Activated effector memory CD4-positive, alpha-beta T cell treated with anti-CD3 and anti-CD28 coated beads, Interleukin-2, amount 50 U/mL, for 16 hours (primary cell): ENCODE measurements at regions not wholly inside any gene's neighbourhood (a gene's known extent, or its start where the extent isn't known, plus 50 kb on each side); places are given as distances from the start of the nearest gene placed in this dataset.

Experiments
- DNase-seq: peaks from one replicate; pipeline ENCODE4 v3.0.0-alpha.2; 2020

GRCh38 chr2:196362973-196363549, 191.7 kb upstream of the STK17B start:
- DNase-seq: no peak

DNA sequence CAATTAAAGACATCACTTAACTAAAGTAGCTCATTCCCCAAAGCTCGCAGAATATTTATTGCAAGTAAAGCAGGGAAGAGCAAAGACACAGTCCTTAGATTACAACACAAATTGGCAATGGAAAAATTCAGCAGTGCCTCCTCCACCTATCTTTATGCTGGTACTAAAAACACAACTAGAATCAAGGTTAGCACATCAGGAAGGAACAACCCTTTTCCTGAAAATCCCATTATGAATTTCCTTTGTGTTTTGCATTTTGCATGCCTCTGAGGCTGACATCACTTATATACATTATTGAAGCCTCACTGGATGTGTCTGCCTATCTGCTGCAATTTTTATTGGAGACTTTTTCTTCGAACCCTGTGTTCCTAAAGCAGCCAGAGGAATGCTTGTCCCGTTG, 193.8 kb upstream of the STK17B start:
- no peak for DNase-seq

- no peak for DNase-seq
These were observed 194.5 kb upstream of the STK17B start for GRCh38 chr2:196365923-196366322.

DNA sequence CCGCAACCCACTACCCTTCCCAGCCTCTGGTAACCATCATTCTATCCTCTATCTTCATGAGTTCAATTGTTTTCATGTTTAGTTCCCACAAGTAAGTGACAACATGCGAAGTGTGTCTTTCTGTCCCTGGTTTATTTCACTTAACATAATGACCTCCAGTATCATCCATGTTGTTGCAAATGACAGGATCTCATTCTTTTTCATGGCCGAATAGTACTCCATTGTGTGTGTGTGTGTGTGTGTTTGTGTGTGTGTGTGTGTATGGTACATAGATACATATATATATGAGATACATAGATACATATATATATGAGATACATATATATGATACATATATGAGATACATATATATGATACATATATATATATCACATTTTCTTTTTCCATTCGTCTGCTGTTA, 196.3 kb upstream of the STK17B start:
- DNase-seq: no peak

GRCh38 chr2:196368546-196369225, 197.3 kb upstream of the STK17B start:
- DNase-seq: no peak

GRCh38 chr2:196369967-196370366, 198.6 kb upstream of the STK17B start:
- DNase-seq: no peak

- DNase-seq: no peak
These were observed 199.0 kb upstream of the STK17B start for GRCh38 chr2:196370381-196370780.

DNA sequence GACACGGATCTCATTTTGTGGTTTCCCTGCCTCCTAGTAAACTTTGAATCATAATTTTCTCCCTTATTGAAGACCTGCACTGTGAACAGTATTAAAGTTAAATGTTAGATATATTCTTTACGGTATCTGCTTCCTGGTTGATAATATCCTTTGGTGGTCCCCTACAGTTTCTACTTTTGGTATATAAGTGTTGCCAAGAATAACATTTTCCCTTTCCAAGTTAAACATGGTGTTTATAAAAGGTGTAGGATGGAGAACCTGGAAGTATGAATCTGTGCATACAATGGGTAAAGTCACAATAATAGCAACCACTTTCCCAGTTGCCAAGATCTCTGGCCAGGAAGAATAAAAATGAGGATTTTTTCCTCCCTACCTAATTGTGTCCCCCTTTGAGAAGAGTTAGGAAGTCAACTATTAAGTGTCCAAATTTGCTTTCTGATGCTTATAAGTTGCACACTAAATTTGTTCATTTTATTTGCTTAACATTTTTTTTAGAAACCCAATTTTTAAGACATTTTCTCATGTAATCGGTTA, 201.0 kb upstream of the STK17B start:
- no peak for DNase-seq

DNA sequence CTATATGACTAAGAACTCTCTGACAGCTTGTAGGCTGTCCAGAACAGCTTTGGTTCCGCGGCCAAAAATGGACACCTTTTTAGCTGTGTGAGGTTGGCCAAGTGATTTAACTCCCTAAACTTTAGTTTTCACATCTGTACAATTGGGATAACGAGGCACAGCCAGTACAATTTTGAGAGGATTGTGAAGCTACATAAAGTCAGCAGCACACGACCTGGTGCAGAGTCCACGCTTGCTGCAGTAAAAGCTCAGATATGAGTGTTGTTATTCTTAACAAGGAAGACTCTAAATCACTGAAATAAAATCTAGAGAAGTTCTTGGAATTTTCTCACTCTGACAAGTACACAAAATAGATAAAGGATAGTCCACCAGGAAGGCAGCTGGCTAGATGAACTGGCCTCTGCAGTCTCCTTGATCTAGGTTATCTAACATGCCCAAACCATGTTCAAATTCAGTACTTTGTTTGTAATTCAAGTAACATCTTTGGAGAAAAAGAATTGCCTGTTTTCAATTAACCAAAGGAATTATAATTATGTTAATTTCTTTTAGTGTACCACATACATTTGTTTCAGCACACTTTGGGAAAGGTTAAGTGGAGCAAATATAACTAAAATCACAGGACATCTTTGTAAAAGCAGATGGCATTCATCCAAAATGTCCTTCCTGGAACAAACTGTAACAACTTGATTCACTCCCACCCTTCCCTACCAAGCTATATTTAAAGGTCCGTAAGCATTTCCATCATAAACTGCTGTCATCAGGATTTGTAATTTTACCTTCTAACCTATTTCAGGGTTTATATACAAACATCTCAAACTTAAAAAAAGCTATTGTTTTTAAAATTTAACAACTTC, 201.7 kb upstream of the STK17B start:
- no peak for DNase-seq

GRCh38 chr2:196376984-196377877, 205.9 kb upstream of the STK17B start:
- DNase-seq: no peak

DNA sequence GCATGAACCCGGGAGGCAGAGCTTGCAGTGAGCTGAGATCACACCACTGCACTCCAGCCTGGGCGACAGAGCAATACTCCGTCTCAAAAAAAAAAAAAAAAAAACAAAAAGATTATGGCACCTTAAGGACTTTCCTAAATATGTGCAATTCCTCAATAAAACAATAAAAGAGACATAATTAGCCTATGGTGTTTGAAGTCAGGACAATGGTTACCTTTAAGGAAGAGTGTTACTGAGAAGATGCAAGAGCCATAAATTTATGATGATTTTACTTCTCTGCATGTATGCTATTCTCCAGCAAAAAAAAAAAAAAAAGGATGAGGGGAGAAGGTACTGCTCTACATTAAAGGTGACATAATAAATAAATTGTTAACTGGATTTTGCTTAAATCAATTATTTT, 208.2 kb upstream of the STK17B start:
- no peak for DNase-seq

GRCh38 chr2:196380098-196380497, 208.7 kb upstream of the STK17B start:
- no peak for DNase-seq

- DNase-seq: no peak
These were observed 209.2 kb upstream of the STK17B start for GRCh38 chr2:196380575-196380974.

- DNase-seq: no peak
These were observed 210.1 kb upstream of the STK17B start for GRCh38 chr2:196381464-196381863.

GRCh38 chr2:196383799-196384198, 212.4 kb upstream of the STK17B start:
- DNase-seq: no peak

DNA sequence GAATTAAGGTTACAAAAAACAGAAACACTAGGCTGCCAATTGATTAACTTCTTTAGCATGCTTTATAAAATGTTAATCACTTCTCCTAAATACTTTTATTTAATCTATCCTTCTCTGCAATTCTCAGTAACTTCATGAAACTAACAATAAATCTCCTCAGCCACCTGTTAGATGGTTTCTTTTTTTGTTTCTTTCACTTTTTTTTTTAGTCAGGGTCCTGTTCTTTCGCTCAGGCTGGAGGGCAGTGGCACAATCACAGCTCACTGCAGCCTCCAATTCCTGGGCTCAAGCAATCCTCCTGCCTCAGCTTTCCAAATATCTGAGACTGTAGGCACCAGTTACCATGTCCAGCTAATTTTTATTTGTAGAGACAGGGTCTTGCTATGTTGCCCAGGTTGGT, 213.4 kb upstream of the STK17B start:
- DNase-seq: no peak

DNA sequence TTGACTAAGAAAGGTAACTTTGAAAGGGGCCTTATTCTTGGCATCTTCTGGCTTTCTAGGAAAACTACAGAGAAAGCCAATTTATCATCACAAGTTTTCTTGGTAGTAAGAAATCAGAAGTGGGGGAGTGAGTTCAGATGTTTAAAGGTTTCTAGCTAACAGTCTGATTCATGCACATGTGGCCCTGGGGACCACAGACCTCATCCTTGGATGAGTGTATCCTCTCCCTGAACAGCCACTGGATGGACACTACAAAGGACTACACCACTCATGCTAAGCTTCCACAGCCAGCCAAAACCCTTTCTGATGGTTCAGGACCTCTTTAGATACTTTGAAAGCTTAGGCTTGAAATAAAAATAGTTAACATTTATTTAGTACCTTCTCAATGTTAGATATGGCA, 218.3 kb upstream of the STK17B start:
- no peak for DNase-seq

DNA sequence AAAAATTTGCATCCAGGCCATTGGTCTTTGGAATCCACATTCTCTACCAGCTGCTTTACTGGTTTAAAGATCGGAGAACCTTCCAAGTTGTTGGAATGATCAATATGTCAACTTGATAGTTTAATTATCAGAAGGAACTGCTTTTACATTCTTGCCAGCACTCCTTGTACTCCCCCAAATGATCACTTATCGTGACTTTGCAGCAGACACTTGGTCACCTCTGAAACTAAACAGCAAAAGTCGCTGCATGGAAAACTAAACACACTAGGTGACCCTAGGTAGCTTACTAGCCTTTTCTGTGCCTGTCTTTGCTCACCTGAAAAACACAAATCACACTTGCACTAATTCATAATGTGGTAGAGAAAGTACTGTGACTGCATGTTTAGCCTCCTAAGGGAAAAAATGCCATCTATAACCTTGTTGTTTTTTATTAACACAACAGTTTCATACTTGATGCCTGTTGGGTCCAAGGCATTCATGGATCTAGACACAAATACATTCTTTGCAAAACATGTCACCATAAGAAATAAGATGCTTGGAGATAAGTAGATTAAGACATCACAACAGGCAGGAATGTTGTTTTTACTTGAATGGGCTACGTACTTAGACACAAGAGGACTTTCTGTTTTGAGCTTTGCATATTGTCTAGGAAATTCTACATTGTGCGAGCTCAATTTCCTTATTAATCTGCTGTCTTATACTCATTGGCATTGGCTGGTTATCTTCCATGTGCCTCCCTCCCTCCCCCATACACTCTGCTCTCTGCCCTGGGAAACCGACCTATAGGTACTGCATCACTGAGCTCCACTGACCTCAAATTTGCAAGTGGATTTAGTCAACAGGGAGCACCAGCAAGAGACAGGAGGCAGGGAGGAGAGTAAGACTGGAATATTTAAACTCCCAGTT, 219.1 kb upstream of the STK17B start:
- DNase-seq: no peak

DNA sequence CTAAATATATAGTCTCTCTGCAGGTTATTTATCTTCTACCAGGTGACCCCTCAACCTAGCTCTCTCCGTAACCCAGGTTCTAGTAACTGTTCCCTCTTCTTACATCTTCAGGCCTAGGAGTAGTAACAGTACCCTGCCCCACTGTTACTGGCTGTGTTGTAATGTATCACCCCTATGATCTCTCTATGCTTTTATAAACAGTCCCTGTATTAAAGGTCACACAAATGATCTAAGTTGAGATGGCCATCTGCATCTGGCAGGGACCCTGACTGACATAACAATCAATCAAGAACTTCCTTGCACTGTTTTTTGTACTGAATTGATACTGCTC, 219.7 kb upstream of the STK17B start:
- DNase-seq: no peak

GRCh38 chr2:196399096-196399495, 227.7 kb upstream of the STK17B start:
- no peak for DNase-seq

DNA sequence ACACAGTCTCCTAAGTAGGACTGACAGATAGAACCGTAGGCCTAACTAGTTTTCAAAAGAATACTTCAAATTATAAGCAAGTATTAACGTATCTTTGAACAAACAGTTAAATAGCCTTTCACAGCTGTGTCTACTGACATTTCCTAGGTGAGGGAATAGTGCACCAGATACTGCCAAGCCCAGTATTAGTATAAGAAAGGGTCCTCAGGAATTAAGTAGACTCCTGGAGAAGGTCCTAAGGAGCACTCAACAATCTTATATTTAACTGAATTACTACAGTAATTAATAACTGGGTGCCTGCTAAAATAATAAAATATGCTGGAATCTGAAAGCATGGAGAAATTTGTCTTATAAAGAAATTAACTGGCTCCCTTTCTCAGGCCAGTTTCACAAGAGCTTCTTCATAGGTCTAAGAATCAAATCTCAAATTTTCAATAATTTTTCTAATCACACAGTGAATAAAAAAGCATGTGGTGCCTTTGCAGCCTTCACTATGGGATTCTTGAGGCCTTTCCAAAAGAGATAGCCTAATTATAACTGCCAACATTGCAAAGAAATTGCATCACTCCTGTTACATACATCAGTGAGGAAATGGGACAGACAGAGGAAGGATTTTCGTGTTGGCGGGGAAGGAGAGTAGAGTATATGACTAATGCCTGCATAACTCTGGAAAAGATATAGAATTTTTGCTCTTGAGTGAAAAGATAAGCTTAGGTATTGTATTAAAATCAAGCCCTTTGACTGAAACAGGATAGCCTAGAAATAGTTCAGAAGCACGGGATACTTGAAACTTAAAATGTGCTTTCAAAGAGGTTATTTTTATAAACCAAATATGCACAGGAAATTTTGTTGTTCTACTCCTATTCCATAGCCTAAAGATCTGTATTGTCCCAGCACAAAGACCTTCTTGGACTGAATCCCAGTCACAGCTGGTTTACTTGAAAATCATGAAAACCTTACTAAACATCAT, 228.6 kb upstream of the STK17B start:
- no peak for DNase-seq
